GM12874 (cell line): ENCODE measurements at regions not wholly inside any gene's neighbourhood (a gene's known extent, or its start where the extent isn't known, plus 50 kb on each side); places are given as distances from the start of the nearest gene placed in this dataset.

Experiments used
- CTCF ChIP-seq: IDR thresholded peaks from 2 replicates; pipeline ENCODE4 v1.5.1; 2011; ENCODE audit warnings: low read depth, mild to moderate bottlenecking, control low read depth, low read length, moderate library complexity; ENCODE audit not compliant: insufficient read depth

- no peak for TF ChIP-seq CTCF
Observed at GRCh38 chr3:35946854-35947515, 307.7 kb downstream of the ARPP21 start.

DNA sequence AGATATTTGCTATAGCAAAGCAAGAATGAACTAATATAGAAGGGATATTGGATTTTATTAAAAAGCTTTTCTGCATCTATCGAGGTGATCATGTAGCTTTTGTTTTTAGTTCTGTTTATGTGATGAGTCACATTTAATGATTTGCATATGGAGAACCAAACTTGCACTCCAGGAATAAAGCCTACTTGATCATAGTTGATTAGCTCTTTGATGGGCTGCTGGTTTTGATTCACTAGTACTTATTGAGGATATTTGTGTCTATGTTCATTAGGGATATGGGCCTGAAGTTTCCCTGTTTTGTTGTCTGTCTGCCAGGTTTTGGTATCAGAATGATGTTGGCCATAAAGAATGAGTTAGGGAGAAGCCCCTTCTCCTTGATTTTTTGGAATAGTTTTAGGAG lies 310.7 kb downstream of the ARPP21 start:
- no peak for TF ChIP-seq CTCF

GRCh38 chr3:35954413-35954812 lies 315.1 kb downstream of the ARPP21 start:
- TF ChIP-seq CTCF: no peak

- peak; percentile 43; the same call in 1 of the 2 replicates for TF ChIP-seq CTCF
Observed at GRCh38 chr3:35965908-35966307, 326.6 kb downstream of the ARPP21 start.

GRCh38 chr3:35966629-35967464 lies 327.5 kb downstream of the ARPP21 start:
- no peak for TF ChIP-seq CTCF

- TF ChIP-seq CTCF: no peak
Observed at GRCh38 chr3:35968043-35968622, 328.8 kb downstream of the ARPP21 start.

DNA sequence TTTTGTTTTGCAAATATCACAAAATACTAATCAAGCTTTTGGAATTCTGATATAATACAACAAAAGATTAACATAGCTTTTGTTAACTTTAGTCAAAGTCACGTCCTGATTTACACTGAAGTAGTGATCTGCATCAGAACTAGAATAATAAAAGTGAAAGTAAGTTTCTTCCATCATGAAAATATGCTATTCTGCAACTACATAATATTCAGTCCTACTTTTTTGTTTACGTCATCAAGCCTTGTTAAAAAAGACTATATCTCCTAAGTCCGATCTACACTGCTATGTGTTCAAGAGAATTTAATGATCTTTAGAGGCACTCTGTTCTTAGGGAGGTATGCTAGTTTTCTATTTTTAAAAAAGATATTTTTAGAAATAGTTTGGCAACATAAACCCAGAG lies 330.1 kb downstream of the ARPP21 start:
- TF ChIP-seq CTCF: no peak
